H1 (cell line): ENCODE measurements at regions not wholly inside any gene's neighbourhood (a gene's known extent, or its start where the extent isn't known, plus 50 kb on each side); places are given as distances from the start of the nearest gene placed in this dataset.

Experiments used
- CTCF ChIA-PET: fragments of 300-600 bp; sonication (Branson Sonifier 250); formaldehyde crosslinking; loops from one replicate; lab custom pipeline; 2021; ENCODE audit not compliant: partially characterized antibody; lab: Charles Lee
- POLR2A ChIA-PET: fragments of 300-600 bp; sonication (Branson Sonifier 250); formaldehyde crosslinking; loops from one replicate; lab custom pipeline; 2021; ENCODE audit warnings: inconsistent platforms; ENCODE audit not compliant: partially characterized antibody; lab: Charles Lee
- DNase-seq, 2 experiments: peaks; one replicate each; pipeline versions ENCODE4 v3.0.0 to v3.0.0-alpha.2; 2010 to 2022; ENCODE audit warnings: low spot score in 2 of 2, low read depth in 1 of 2, mixed read lengths in 1 of 2
- FAIRE-seq: peaks from 2 replicates; lab custom pipeline; 2011; peaks lifted over from hg19 to GRCh38; lab: Jason Lieb, UNC
- H2AFZ ChIP-seq: 2 replicates; pipeline ENCODE4 v1.8.1; 2012; ENCODE audit warnings: low read length, inconsistent platforms
- H2AK5ac ChIP-seq: 2 replicates; pipeline ENCODE4 v1.6.1; 2013; ENCODE audit warnings: low read depth, low read length
- H2BK120ac ChIP-seq: replicated peaks from 2 replicates; pipeline ENCODE3; 2013; ENCODE audit warnings: low read depth, low read length, inconsistent platforms
- H2BK12ac ChIP-seq: 2 replicates; pipeline ENCODE4 v1.6.1; 2013; ENCODE audit warnings: low read depth, low read length
- H2BK15ac ChIP-seq: 2 replicates; pipeline ENCODE4 v1.6.1; 2013; ENCODE audit warnings: low read length
- H2BK20ac ChIP-seq: 2 replicates; pipeline ENCODE4 v1.6.1; 2013; ENCODE audit warnings: low read length
- H2BK5ac ChIP-seq: 2 replicates; pipeline ENCODE4 v1.6.1; 2013; ENCODE audit warnings: low read depth, low read length
- H3K14ac ChIP-seq: 2 replicates; pipeline ENCODE4 v1.6.1; 2013; ENCODE audit warnings: inconsistent platforms; ENCODE audit not compliant: insufficient read length
- H3K18ac ChIP-seq: 2 replicates; pipeline ENCODE4 v1.6.1; 2013; ENCODE audit warnings: low read length; ENCODE audit errors: extremely low read depth
- H3K23ac ChIP-seq: 2 replicates; pipeline ENCODE4 v1.6.1; 2013; ENCODE audit warnings: inconsistent platforms; ENCODE audit not compliant: insufficient read length
- H3K23me2 ChIP-seq: 2 replicates; pipeline ENCODE4 v1.6.1; 2013; ENCODE audit warnings: low read depth, low read length
- H3K27ac ChIP-seq: 2 replicates; pipeline ENCODE4 v1.6.1; 2011; ENCODE audit warnings: low read depth, low read length, inconsistent platforms
- H3K27me3 ChIP-seq, 4 experiments: replicated peaks in 1 of 4; 1 replicate in 1 of 4; 2 replicates in 3 of 4; pipeline versions ENCODE4 v1.6.1 to v1.8.1; 2011 to 2013; ENCODE audit warnings: low read length in 3 of 4, mild to moderate bottlenecking in 3 of 4, inconsistent platforms in 2 of 4, mixed read lengths in 2 of 4, moderate library complexity in 1 of 4; ENCODE audit not compliant: control insufficient read depth in 3 of 4, insufficient read depth in 3 of 4; ENCODE audit errors: extremely low read depth in 1 of 4
- H3K36me3 ChIP-seq, 4 experiments: 2 replicates each; pipeline versions ENCODE4 v1.6.1 to v1.8.1; 2011 to 2013; ENCODE audit warnings: mild to moderate bottlenecking in 4 of 4, low read length in 3 of 4, moderate library complexity in 2 of 4, control low read depth in 1 of 4, inconsistent platforms in 1 of 4; ENCODE audit not compliant: insufficient read depth in 4 of 4, control insufficient read depth in 2 of 4
- H3K4ac ChIP-seq: replicated peaks from 2 replicates; pipeline ENCODE3; 2013; ENCODE audit warnings: low read length, low read depth, mixed read lengths, inconsistent platforms; ENCODE audit not compliant: insufficient read length
- H3K4me1 ChIP-seq, 4 experiments: replicated peaks in 1 of 4; 1 replicate in 1 of 4; 2 replicates in 3 of 4; pipeline versions ENCODE4 v1.6.1 to v1.8.1; 2011 to 2013; ENCODE audit warnings: low read length in 3 of 4, inconsistent platforms in 2 of 4, mixed read lengths in 1 of 4; ENCODE audit not compliant: insufficient read depth in 4 of 4, control insufficient read depth in 3 of 4
- H3K4me2 ChIP-seq, 2 experiments: 2 replicates each; pipeline versions ENCODE4 v1.6.1 to v1.8.1; 2011 to 2013; ENCODE audit warnings: low read depth in 2 of 2, low read length in 2 of 2, control low read depth in 1 of 2, inconsistent platforms in 1 of 2, mild to moderate bottlenecking in 1 of 2; ENCODE audit not compliant: insufficient read depth in 1 of 2
- H3K4me3 ChIP-seq, 4 experiments: fragments of 200-600, 300-600 bp in 1 of 4; sonication (generic), shearing (Covaris generic), sonication (Bioruptor Twin) in 1 of 4; 2 replicates each; pipeline versions ENCODE4 v1.5.1 to v1.8.1; 2011 to 2016; ENCODE audit warnings: low read length in 4 of 4, low read depth in 3 of 4, control low read depth in 2 of 4, inconsistent platforms in 2 of 4, mild to moderate bottlenecking in 2 of 4, mixed read lengths in 1 of 4, moderate library complexity in 1 of 4; ENCODE audit not compliant: insufficient read depth in 2 of 4; ENCODE audit errors: extremely low read depth in 1 of 4
- H3K56ac ChIP-seq: replicated peaks from 2 replicates; pipeline ENCODE3; 2013; ENCODE audit warnings: low read depth, mild to moderate bottlenecking, mixed read lengths, low read length, inconsistent platforms; ENCODE audit not compliant: insufficient read length
- H3K79me1 ChIP-seq: 2 replicates; pipeline ENCODE4 v1.6.1; 2013; ENCODE audit warnings: low read depth, low read length, control low read depth
- H3K79me2 ChIP-seq, 2 experiments: 2 replicates each; pipeline versions ENCODE4 v1.6.1 to v1.8.1; 2012 to 2013; ENCODE audit warnings: low read length in 2 of 2, mild to moderate bottlenecking in 2 of 2, inconsistent platforms in 1 of 2; ENCODE audit not compliant: insufficient read depth in 2 of 2, control insufficient read depth in 1 of 2
- H3K9ac ChIP-seq, 4 experiments: replicated peaks in 1 of 4; 1 replicate in 1 of 4; 2 replicates in 3 of 4; pipeline versions ENCODE4 v1.6.1 to v1.8.1; 2011 to 2013; ENCODE audit warnings: low read depth in 3 of 4, low read length in 3 of 4, control low read depth in 2 of 4, mild to moderate bottlenecking in 2 of 4, moderate library complexity in 2 of 4, inconsistent platforms in 1 of 4; ENCODE audit errors: extremely low read depth in 1 of 4
- H3K9me3 ChIP-seq, 2 experiments: 2 replicates each; pipeline versions ENCODE4 v1.6.1 to v1.8.1; 2012 to 2013; ENCODE audit warnings: mild to moderate bottlenecking in 2 of 2, moderate library complexity in 2 of 2, control low read depth in 1 of 2, inconsistent platforms in 1 of 2, low read depth in 1 of 2, low read length in 1 of 2, mixed read lengths in 1 of 2; ENCODE audit not compliant: insufficient read depth in 2 of 2
- H4K20me1 ChIP-seq, 2 experiments: replicated peaks in 1 of 2; 2 replicates each; pipeline versions ENCODE3 to v1.8.1; 2011 to 2013; ENCODE audit warnings: inconsistent platforms in 2 of 2, low read length in 2 of 2, mild to moderate bottlenecking in 1 of 2; ENCODE audit not compliant: insufficient read depth in 2 of 2, control insufficient read depth in 1 of 2
- H4K5ac ChIP-seq: 2 replicates; pipeline ENCODE4 v1.6.1; 2013; ENCODE audit warnings: low read length, low read depth, mixed read lengths, inconsistent platforms; ENCODE audit not compliant: insufficient read length
- H4K8ac ChIP-seq: 2 replicates; pipeline ENCODE4 v1.8.0; 2013; ENCODE audit warnings: mild to moderate bottlenecking, moderate library complexity, low read length, inconsistent platforms; ENCODE audit not compliant: insufficient read depth; ENCODE audit errors: extremely low read depth
- H4K91ac ChIP-seq: replicated peaks from 2 replicates; pipeline ENCODE3; 2013; ENCODE audit warnings: low read length, mixed read lengths, inconsistent platforms; ENCODE audit not compliant: insufficient read length
- ASH2L ChIP-seq: fragments of 200-600, 300-600 bp; sonication (generic); IDR thresholded peaks from one replicate; pipeline ENCODE4 v1.7.1; 2017; ENCODE audit warnings: low read length
- BACH1 ChIP-seq: IDR thresholded peaks from 2 replicates; pipeline ENCODE4 v1.6.1; 2012; ENCODE audit warnings: low read length, improper control_type of control experiment
- GTF2F1 ChIP-seq: IDR thresholded peaks from 2 replicates; pipeline ENCODE4 v1.6.1; 2012; ENCODE audit warnings: low read depth, low read length, improper control_type of control experiment, borderline replicate concordance
- JUND ChIP-seq: IDR thresholded peaks from 2 replicates; pipeline ENCODE4 v1.6.1; 2011; ENCODE audit warnings: mild to moderate bottlenecking, improper control_type of control experiment, low read length
- POLR2A ChIP-seq, 2 experiments: IDR thresholded peaks; 1 replicate in 1 of 2; 2 replicates in 1 of 2; pipeline ENCODE4 v1.6.1; 2011; ENCODE audit warnings: low read depth in 2 of 2, low read length in 2 of 2, mild to moderate bottlenecking in 2 of 2; ENCODE audit errors: control extremely low read depth in 1 of 2
- POU5F1 ChIP-seq: IDR thresholded peaks from 2 replicates; pipeline ENCODE4 v1.6.1; 2011; ENCODE audit warnings: low read depth, mild to moderate bottlenecking, low read length, moderate library complexity
- SAP30 ChIP-seq: fragments of 300-600 bp; sonication (generic); IDR thresholded peaks from 2 replicates; pipeline ENCODE4 v1.7.1; 2012; ENCODE audit warnings: low read length, moderate library complexity, mild to moderate bottlenecking, inconsistent platforms; ENCODE audit not compliant: insufficient read depth, insufficient replicate concordance
- SIX5 ChIP-seq: IDR thresholded peaks from 2 replicates; pipeline ENCODE4 v1.6.1; 2011; ENCODE audit warnings: mild to moderate bottlenecking, low read depth, low read length
- SP2 ChIP-seq: IDR thresholded peaks from 2 replicates; pipeline ENCODE4 v1.6.1; 2012; ENCODE audit warnings: mild to moderate bottlenecking, low read length, inconsistent platforms
- TAF1 ChIP-seq: IDR thresholded peaks from 2 replicates; pipeline ENCODE4 v1.6.1; 2011; ENCODE audit warnings: mild to moderate bottlenecking, low read depth, low read length
- TAF7 ChIP-seq: optimal IDR thresholded peaks from 2 replicates; pipeline ENCODE3; 2011; ENCODE audit warnings: low read depth, mild to moderate bottlenecking, inconsistent platforms, low read length, moderate library complexity, borderline replicate concordance
- TBP ChIP-seq: IDR thresholded peaks from 2 replicates; pipeline ENCODE4 v1.6.1; 2011; ENCODE audit warnings: low read depth, low read length, improper control_type of control experiment
- WGBS, 2 experiments: shearing (Covaris generic) in 1 of 2; methylation state at CpG; one replicate each; pipeline versions ENCODE4 v1.1.6 to v1.1.7; 2013 to 2015; ENCODE audit warnings: low lambda C conversion rate in 2 of 2, mixed read lengths in 2 of 2, inconsistent platforms in 1 of 2, low coverage in 1 of 2, missing lambda C conversion rate in 1 of 2; ENCODE audit not compliant: insufficient replicate concordance in 2 of 2, insufficient coverage in 1 of 2, insufficient read length in 1 of 2; ENCODE audit errors: extremely low coverage in 1 of 2, missing lambda C conversion rate in 1 of 2; 5-methylcytosine and 5-hydroxymethylcytosine counted together

DNA sequence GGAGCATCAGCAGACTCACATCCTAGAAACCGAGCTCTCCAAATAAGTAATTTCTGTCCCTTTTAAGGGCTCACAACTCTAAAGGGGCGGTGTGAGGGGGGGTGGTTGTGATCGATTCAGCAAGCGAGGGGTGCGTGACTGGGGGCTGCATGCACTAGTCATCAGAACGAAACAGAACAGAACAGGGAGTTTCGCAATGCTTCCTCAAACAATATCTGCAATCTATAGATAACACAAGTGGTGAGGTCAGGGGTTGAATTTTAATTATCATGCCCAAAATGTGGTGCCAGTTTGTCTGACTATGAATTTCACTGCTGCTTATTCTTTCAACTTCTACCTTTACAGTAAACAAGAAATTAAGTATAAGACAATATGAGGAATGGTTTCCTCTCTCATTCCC is 1003.0 kb upstream of the NCAM2 start:
- H3K36me3 ChIP-seq, result no peaks in the 10 kb centered on the region
- H2BK15ac ChIP-seq, result no peak overlapping the region
- no peak overlapping the region for H3K27ac ChIP-seq
- no peak overlapping the region for H3K4ac ChIP-seq
- no peak overlapping the region for H2BK20ac ChIP-seq
- H2AFZ ChIP-seq, result no peak overlapping the region
- no peak overlapping the region for H3K4me3 ChIP-seq
- H3K9me3 ChIP-seq, result peaks cover 4 to 5% of the 10 kb centered on the region in 2 experiments; a peak in 1 of 4 replicates
- no peak overlapping the region for H4K5ac ChIP-seq
- H4K20me1 ChIP-seq, result no peaks in the 10 kb centered on the region
- DNase-seq, result no peak
- H3K79me2 ChIP-seq, result no peaks in the 10 kb centered on the region
- WGBS, 2 experiments, result 95% methylated on average over 7 of the region's 7 CpGs; no CpG with 5 or more reads in 1 of the 2 experiments
- H2BK5ac ChIP-seq, result no peak overlapping the region
- H3K23me2 ChIP-seq, result no peaks in the 10 kb centered on the region
- H3K4me2 ChIP-seq, result no peak overlapping the region
- no peak overlapping the region for H3K14ac ChIP-seq
- ChIA-PET POLR2A (interaction anchor here (0.7 kb wide), 1 partner anchor 202 kb away, joined by 5 read pairs; no protein-coding TSS in a partner anchor), CTCF (interaction anchor here (1.2 kb wide), 1 partner anchor 14 kb away, joined by 3 read pairs; no protein-coding TSS in a partner anchor)
- H2BK120ac ChIP-seq, result no peak overlapping the region
- H2BK12ac ChIP-seq, result no peak overlapping the region
- TF ChIP-seq GTF2F1 (no peak), SAP30 (no peak), TAF7 (no peak), POU5F1 (no peak), SIX5 (no peak), POLR2A (IDR thresholded peaks at IDR 0.05; ENCODE audit: control extremely low read depth in 1 of 2, low read depth in 2 of 2, low read length in 2 of 2) (no peak), JUND (no peak), ASH2L (no peak), TBP (no peak), TAF1 (no peak), BACH1 (no peak), SP2 (no peak)
- no peak overlapping the region for H3K56ac ChIP-seq
- no peak overlapping the region for H4K8ac ChIP-seq
- no peaks in the 10 kb centered on the region for H3K4me1 ChIP-seq
- H3K79me1 ChIP-seq, result no peaks in the 10 kb centered on the region
- H3K23ac ChIP-seq, result no peak overlapping the region
- no peak overlapping the region for H2AK5ac ChIP-seq
- no peak overlapping the region for H3K9ac ChIP-seq
- no peak overlapping the region for H4K91ac ChIP-seq
- no peaks in the 10 kb centered on the region for H3K27me3 ChIP-seq
- H3K18ac ChIP-seq, result no peak overlapping the region
- FAIRE-seq, result no peak
